ENCODE measurements at regions not wholly inside any gene's neighbourhood (a gene's known extent, or its start where the extent isn't known, plus 50 kb on each side); places are given as distances from the start of the nearest gene placed in this dataset.
"Not testable (repeated sequence)": the region's sequence is repeated elsewhere in the genome, so short reads cannot be mapped to it uniquely, and the experiment has no call there.

DNA sequence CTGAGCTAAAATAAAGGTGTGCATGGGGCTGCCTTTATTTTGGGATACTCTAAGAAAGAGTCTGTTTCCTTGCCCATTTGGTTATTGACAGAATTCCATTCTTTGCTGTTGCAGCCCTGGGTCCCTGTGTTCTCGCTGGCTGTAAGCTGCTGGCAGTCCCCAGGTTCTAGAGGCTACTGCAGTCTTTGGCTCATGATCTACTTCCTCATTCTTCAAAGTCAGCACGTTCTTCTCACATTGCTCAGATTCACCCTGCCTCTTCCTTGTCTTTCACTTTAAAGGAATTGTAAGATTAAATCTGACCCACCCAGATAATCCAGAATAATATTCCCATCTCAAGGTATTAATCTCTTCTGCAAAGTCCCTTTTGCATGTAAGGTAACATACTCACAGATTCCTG, 620.3 kb downstream of the CCSER2 start:
- 40% methylated on average over 1 of the region's 2 CpGs for WGBS (ENCODE audit: insufficient coverage)
- H3K36me3 ChIP-seq (ENCODE audit: control insufficient read depth in 2 of 2, extremely low read depth in 1 of 2, insufficient read depth in 1 of 2, low read length in 1 of 2), result no peaks in the 10 kb centered on the region
- H3K27ac Mint-ChIP-seq, result no peak overlapping the region
- H3K4me1 Mint-ChIP-seq, result no peaks in the 10 kb centered on the region
- H3K4me1 ChIP-seq (ENCODE audit: control insufficient read depth in 1 of 2, extremely low read depth in 1 of 2, insufficient read depth in 2 of 2, low read length in 2 of 2), result no peaks in the 10 kb centered on the region
- ChIA-PET POLR2A (no interaction called here), CTCF (interaction anchor here in 1 of 2 donors (0.5 kb wide), 1 partner anchor 1641 kb away, joined by 4 read pairs; no protein-coding TSS in a partner anchor)
- H3K9me3 Mint-ChIP-seq, result peaks cover 0 to 3% (median 0%) of the 10 kb centered on the region in 3 donors
- H3K9me3 ChIP-seq, result no peaks in the 10 kb centered on the region
- H3K36me3 Mint-ChIP-seq, result no peaks in the 10 kb centered on the region
- no peak overlapping the region for H3K4me3 Mint-ChIP-seq
- DNase-seq, result no peak
- H3K27ac ChIP-seq (ENCODE audit: low read length), result no peak overlapping the region
- H3K27me3 Mint-ChIP-seq, result peaks cover 0 to 4% of the 10 kb centered on the region in 2 donors
- no peak for ATAC-seq (replicated peaks in 1 of 4)
- H3K4me3 ChIP-seq (ENCODE audit: control insufficient read depth in 1 of 2, extremely low read depth in 1 of 2, low read length in 1 of 2), result no peak overlapping the region
- H3K27me3 ChIP-seq (replicated peaks in 1 of 2; ENCODE audit: control insufficient read depth in 2 of 2, extremely low read depth in 1 of 2, insufficient read depth in 2 of 2, low read length in 1 of 2), result no peaks in the 10 kb centered on the region

DNA sequence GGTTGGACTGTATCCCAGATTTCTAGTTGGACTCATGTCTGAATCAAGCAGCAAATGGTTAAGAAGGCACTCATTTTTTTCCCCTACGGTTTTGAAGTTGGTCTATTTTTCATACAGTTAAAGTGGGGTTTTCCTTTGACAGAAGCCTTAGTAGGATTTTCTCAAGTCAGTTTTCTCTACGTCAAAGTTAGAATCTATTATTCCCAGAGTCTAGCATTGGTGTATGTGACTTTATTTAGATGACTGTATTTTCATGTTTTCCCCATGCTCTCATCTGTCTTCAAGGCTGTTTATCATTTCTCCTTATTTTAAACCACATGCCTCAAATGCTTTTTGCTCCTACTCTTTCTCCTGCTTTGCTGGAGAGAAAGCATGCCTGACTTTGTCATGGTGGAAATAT, 623.2 kb downstream of the CCSER2 start:
- WGBS (ENCODE audit: insufficient coverage), result no CpG with 5 or more reads among the region's 2 CpGs
- H3K36me3 ChIP-seq (ENCODE audit: control insufficient read depth in 2 of 2, extremely low read depth in 1 of 2, insufficient read depth in 1 of 2, low read length in 1 of 2), result no peaks in the 10 kb centered on the region
- H3K4me1 ChIP-seq (ENCODE audit: control insufficient read depth in 1 of 2, extremely low read depth in 1 of 2, insufficient read depth in 2 of 2, low read length in 2 of 2), result no peaks in the 10 kb centered on the region
- Mint-ChIP-seq H3K27ac (no peak overlapping the region), H3K4me1 (no peaks in the 10 kb centered on the region), H3K27me3 (peaks cover 0 to 4% of the 10 kb centered on the region in 2 donors), H3K9me3 (no peaks in the 10 kb centered on the region), H3K4me3 (no peak overlapping the region), H3K36me3 (no peaks in the 10 kb centered on the region)
- ATAC-seq (replicated peaks in 1 of 4) (no peak), DNase-seq (no peak)
- no peak overlapping the region for H3K27ac ChIP-seq (ENCODE audit: low read length)
- ChIA-PET CTCF (no interaction called here), POLR2A (no interaction called here)
- H3K27me3 ChIP-seq (replicated peaks in 1 of 2; ENCODE audit: control insufficient read depth in 2 of 2, extremely low read depth in 1 of 2, insufficient read depth in 2 of 2, low read length in 1 of 2), result no peaks in the 10 kb centered on the region
- no peak overlapping the region for H3K4me3 ChIP-seq (ENCODE audit: control insufficient read depth in 1 of 2, extremely low read depth in 1 of 2, low read length in 1 of 2)
- H3K9me3 ChIP-seq, result no peaks in the 10 kb centered on the region

DNA sequence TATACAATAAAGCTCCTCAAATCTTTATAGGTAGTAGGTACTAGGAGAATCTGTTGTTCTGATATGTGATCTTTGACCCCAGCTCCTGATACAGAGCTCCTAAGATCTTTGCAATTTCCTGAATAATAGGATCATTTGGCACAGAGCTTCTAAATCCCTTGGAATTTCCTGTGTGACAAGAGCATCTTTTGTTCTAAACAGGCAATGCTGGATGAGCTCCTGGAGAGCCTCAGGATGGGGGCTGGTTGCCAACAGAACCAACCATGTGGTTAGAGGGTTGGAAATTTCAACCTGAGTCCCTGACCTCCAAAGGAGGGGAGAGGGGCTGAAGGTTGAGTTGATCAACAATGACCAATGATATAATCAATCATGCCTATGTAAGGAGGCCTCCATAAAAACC, 629.0 kb downstream of the CCSER2 start:
- CTCF ChIA-PET, result no interaction called here
- no peaks in the 10 kb centered on the region for H3K4me1 Mint-ChIP-seq
- no peak overlapping the region for H3K27ac Mint-ChIP-seq

DNA sequence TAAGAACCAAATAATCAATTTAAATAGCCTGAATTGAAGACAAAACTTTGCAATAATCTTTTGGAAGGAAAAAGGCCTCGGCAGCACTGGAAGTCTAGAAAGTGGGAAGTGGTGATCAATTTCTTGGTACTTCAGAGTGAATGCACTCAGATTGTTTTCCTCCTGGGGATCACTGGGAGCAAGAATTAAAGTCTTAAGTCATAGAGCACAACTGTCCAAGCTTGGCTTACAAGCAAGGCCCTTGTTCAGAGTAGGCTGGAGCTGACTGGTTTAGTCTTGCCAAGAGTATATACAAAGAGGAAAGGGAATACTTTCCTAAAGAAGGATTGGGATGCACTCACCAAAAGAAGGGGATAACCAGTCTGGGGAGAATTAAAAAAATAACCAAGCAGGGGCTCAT, 637.1 kb downstream of the CCSER2 start:
- WGBS (ENCODE audit: insufficient coverage), result no CpG with 5 or more reads among the region's 1 CpG
- Histone ChIP-seq H3K27me3 (replicated peaks in 1 of 2; ENCODE audit: control insufficient read depth in 2 of 2, extremely low read depth in 1 of 2, insufficient read depth in 2 of 2, low read length in 1 of 2) (no peaks in the 10 kb centered on the region), H3K27ac (ENCODE audit: low read length) (no peak overlapping the region), H3K4me3 (ENCODE audit: control insufficient read depth in 1 of 2, extremely low read depth in 1 of 2, low read length in 1 of 2) (no peak overlapping the region), H3K36me3 (ENCODE audit: control insufficient read depth in 2 of 2, extremely low read depth in 1 of 2, insufficient read depth in 1 of 2, low read length in 1 of 2) (no peaks in the 10 kb centered on the region), H3K9me3 (no peaks in the 10 kb centered on the region), H3K4me1 (ENCODE audit: control insufficient read depth in 1 of 2, extremely low read depth in 1 of 2, insufficient read depth in 2 of 2, low read length in 2 of 2) (no peaks in the 10 kb centered on the region)
- H3K27me3 Mint-ChIP-seq, result no peaks in the 10 kb centered on the region
- DNase-seq, result no peak
- no peaks in the 10 kb centered on the region for H3K4me1 Mint-ChIP-seq
- no peak overlapping the region for H3K27ac Mint-ChIP-seq
- no peaks in the 10 kb centered on the region for H3K9me3 Mint-ChIP-seq
- no peak for ATAC-seq (replicated peaks in 1 of 4)
- no peak overlapping the region for H3K4me3 Mint-ChIP-seq
- H3K36me3 Mint-ChIP-seq, result no peaks in the 10 kb centered on the region
- CTCF ChIA-PET, result no interaction called here
- POLR2A ChIA-PET, result no interaction called here

More for the DNA sequence above, 629.0 kb downstream of the CCSER2 start:
- Mint-ChIP-seq H3K9me3 (no peaks in the 10 kb centered on the region), H3K4me3 (no peak overlapping the region), H3K36me3 (no peaks in the 10 kb centered on the region), H3K27me3 (no peaks in the 10 kb centered on the region)
- H3K27me3 ChIP-seq (replicated peaks in 1 of 2; ENCODE audit: control insufficient read depth in 2 of 2, extremely low read depth in 1 of 2, insufficient read depth in 2 of 2, low read length in 1 of 2), result no peaks in the 10 kb centered on the region
- DNase-seq (no peak), ATAC-seq (replicated peaks in 1 of 4) (no peak)
- no peak overlapping the region for H3K4me3 ChIP-seq (ENCODE audit: control insufficient read depth in 1 of 2, extremely low read depth in 1 of 2, low read length in 1 of 2)
- H3K9me3 ChIP-seq, result no peaks in the 10 kb centered on the region
- no peak overlapping the region for H3K27ac ChIP-seq (ENCODE audit: low read length)
- POLR2A ChIA-PET, result no interaction called here
- no peaks in the 10 kb centered on the region for H3K4me1 ChIP-seq (ENCODE audit: control insufficient read depth in 1 of 2, extremely low read depth in 1 of 2, insufficient read depth in 2 of 2, low read length in 2 of 2)
- no peaks in the 10 kb centered on the region for H3K36me3 ChIP-seq (ENCODE audit: control insufficient read depth in 2 of 2, extremely low read depth in 1 of 2, insufficient read depth in 1 of 2, low read length in 1 of 2)

DNA sequence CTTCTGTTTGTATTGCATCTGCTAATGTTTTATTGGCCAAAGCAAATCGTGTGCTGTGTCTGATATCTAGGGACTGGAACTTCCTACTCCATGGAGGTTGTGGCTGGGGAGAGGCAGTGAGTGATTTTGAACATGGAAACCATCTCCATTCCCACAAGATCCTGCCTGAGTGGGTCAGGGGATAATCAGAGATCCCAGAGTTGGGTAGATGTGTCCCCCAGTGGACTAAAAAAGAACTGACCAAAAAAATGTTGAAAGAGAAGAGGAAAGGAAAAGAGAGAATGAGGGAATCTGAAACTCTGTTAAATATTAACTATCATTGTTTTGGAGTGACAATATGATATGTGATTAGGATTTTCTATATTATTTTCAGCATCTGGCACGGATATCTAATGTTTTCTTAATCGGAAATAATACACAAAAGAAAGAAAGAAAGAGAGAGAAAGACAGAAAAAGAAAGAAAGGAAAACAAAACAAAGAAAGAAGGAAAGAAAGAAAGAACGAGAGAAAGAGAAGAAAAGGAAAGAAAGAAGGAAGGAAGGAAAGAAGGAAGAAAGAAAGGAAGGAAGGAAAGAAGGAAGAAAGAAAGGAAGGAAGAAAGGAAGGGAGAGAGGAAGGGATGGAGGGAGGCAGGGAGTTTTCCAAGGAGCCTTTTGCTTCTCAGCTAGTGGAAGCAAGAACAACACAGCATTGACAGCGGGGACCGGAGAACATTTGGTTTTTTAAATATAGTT, 638.5 kb downstream of the CCSER2 start:
- DNase-seq (no peak), ATAC-seq (replicated peaks in 1 of 4) (no peak)
- peaks cover 0 to under 1% of the 10 kb centered on the region in 2 experiments for H3K27me3 ChIP-seq (replicated peaks in 1 of 2; ENCODE audit: control insufficient read depth in 2 of 2, extremely low read depth in 1 of 2, insufficient read depth in 2 of 2, low read length in 1 of 2)
- Mint-ChIP-seq H3K4me1 (no peaks in the 10 kb centered on the region), H3K4me3 (no peak overlapping the region), H3K27ac (no peak overlapping the region), H3K9me3 (no peaks in the 10 kb centered on the region), H3K27me3 (no peaks in the 10 kb centered on the region), H3K36me3 (no peaks in the 10 kb centered on the region)
- ChIA-PET POLR2A (no interaction called here), CTCF (no interaction called here)
- H3K27ac ChIP-seq (ENCODE audit: low read length), result no peak overlapping the region
- H3K36me3 ChIP-seq (ENCODE audit: control insufficient read depth in 2 of 2, extremely low read depth in 1 of 2, insufficient read depth in 1 of 2, low read length in 1 of 2), result no peaks in the 10 kb centered on the region
- H3K9me3 ChIP-seq, result no peaks in the 10 kb centered on the region
- 64% methylated on average over 1 of the region's 6 CpGs for WGBS (ENCODE audit: insufficient coverage)
- no peaks in the 10 kb centered on the region for H3K4me1 ChIP-seq (ENCODE audit: control insufficient read depth in 1 of 2, extremely low read depth in 1 of 2, insufficient read depth in 2 of 2, low read length in 2 of 2)
- no peak overlapping the region for H3K4me3 ChIP-seq (ENCODE audit: control insufficient read depth in 1 of 2, extremely low read depth in 1 of 2, low read length in 1 of 2)

DNA sequence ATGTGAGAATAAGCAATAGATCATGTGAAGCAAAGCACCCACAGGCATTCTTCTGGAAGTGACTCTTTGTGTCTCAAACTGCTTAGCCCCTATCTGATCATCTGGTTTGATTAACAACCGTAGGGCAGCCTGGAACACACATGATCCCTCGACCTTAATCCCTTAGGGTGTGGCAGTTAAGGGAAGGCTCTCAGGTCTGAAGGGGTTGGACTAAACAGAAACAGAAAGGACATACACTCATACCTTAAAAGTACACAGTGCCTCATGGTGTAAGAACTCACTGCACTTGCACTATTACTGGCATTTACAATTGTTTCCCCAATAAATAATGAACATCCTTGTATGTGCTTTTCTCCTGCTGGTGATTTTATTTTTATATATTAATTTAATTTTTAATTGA, 640.9 kb downstream of the CCSER2 start:
- no CpG with 5 or more reads among the region's 2 CpGs for WGBS (ENCODE audit: insufficient coverage)
- not testable (repeated sequence) for H3K36me3 Mint-ChIP-seq

DNA sequence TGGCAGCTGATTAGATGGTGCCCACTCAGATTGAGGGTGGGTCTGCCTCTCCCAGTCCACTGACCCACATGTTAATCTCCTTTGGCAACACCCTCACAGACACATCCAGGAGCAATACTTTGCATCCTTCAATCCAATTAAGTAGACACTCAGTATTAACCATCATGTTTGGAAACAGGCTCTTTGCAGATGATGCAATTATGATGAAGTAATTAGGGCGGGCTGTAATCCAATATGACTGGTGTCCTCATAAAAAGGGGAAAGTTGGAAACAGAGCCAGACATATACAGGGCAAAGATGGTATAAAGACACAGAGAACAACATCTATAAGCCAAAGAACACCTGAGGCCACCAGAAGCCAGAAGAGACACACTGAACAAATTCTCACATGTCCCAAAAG, 658.6 kb downstream of the CCSER2 start:
- H3K27ac ChIP-seq (ENCODE audit: low read length), result no peak overlapping the region
- CTCF ChIA-PET, result no interaction called here

More for the DNA sequence above, 640.9 kb downstream of the CCSER2 start:
- POLR2A ChIA-PET; CTCF ChIA-PET; H3K4me1 ChIP-seq (ENCODE audit: control insufficient read depth in 1 of 2, extremely low read depth in 1 of 2, insufficient read depth in 2 of 2, low read length in 2 of 2); H3K9me3 ChIP-seq; H3K36me3 ChIP-seq (ENCODE audit: control insufficient read depth in 2 of 2, extremely low read depth in 1 of 2, insufficient read depth in 1 of 2, low read length in 1 of 2); H3K4me3 Mint-ChIP-seq; H3K27ac Mint-ChIP-seq; DNase-seq; H3K4me1 Mint-ChIP-seq; H3K27ac ChIP-seq (ENCODE audit: low read length); H3K9me3 Mint-ChIP-seq; ATAC-seq (replicated peaks in 1 of 4); H3K27me3 Mint-ChIP-seq; H3K4me3 ChIP-seq (ENCODE audit: control insufficient read depth in 1 of 2, extremely low read depth in 1 of 2, low read length in 1 of 2); H3K27me3 ChIP-seq (replicated peaks in 1 of 2; ENCODE audit: control insufficient read depth in 2 of 2, extremely low read depth in 1 of 2, insufficient read depth in 2 of 2, low read length in 1 of 2): not testable (repeated sequence)

More for the DNA sequence above, 658.6 kb downstream of the CCSER2 start:
- H3K27ac Mint-ChIP-seq, result no peak overlapping the region
- H3K9me3 ChIP-seq, result no peaks in the 10 kb centered on the region
- H3K36me3 Mint-ChIP-seq, result no peaks in the 10 kb centered on the region
- no peaks in the 10 kb centered on the region for H3K4me1 ChIP-seq (ENCODE audit: control insufficient read depth in 1 of 2, extremely low read depth in 1 of 2, insufficient read depth in 2 of 2, low read length in 2 of 2)
- no peaks in the 10 kb centered on the region for H3K36me3 ChIP-seq (ENCODE audit: control insufficient read depth in 2 of 2, extremely low read depth in 1 of 2, insufficient read depth in 1 of 2, low read length in 1 of 2)
- H3K4me3 ChIP-seq (ENCODE audit: control insufficient read depth in 1 of 2, extremely low read depth in 1 of 2, low read length in 1 of 2), result no peak overlapping the region
- H3K9me3 Mint-ChIP-seq, result peaks cover 0 to 4% (median 0%) of the 10 kb centered on the region in 3 donors
- POLR2A ChIA-PET, result no interaction called here
- no peaks in the 10 kb centered on the region for H3K4me1 Mint-ChIP-seq
- H3K27me3 Mint-ChIP-seq, result no peaks in the 10 kb centered on the region
- ATAC-seq (replicated peaks in 1 of 4) (no peak), DNase-seq (no peak)
- no CpG with 5 or more reads among the region's 1 CpG for WGBS (ENCODE audit: insufficient coverage)
- H3K27me3 ChIP-seq (replicated peaks in 1 of 2; ENCODE audit: control insufficient read depth in 2 of 2, extremely low read depth in 1 of 2, insufficient read depth in 2 of 2, low read length in 1 of 2), result no peaks in the 10 kb centered on the region
- H3K4me3 Mint-ChIP-seq, result no peak overlapping the region
